ENCODE measurements at regions not wholly inside any gene's neighbourhood (a gene's known extent, or its start where the extent isn't known, plus 50 kb on each side); places are given as distances from the start of the nearest gene placed in this dataset.

DNA sequence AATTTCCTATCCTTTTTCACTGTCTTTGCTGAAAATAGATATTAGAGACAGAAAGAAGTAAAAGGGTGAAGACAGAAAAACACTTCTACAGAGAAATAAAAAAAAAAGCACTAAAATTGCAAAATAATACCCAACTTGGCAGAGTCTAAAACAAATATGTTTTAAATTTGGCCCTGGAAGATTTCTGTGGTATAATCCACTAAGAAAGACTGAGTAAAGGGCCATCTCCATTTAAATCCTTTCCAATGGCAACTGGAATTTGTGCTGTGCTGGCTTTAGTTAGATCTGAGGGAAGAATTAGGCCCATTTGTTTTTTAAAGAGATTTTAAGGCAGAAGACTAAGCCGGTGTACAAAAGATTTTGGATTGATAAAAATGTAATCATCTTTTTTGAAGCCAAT lies 321.2 kb downstream of the GJA1 start:
- WGBS, 3 donors, result 91 to 98% (median 97%) methylated on average over 1 of the region's 1 CpG
- Histone ChIP-seq H3K36me3 (ENCODE audit: control insufficient read depth in 3 of 3, insufficient read depth in 2 of 3, low read depth in 1 of 3, low read length in 3 of 3) (no peaks in the 10 kb centered on the region), H3K9me3 (ENCODE audit: control insufficient read depth in 2 of 2, insufficient read depth in 1 of 2, low read depth in 1 of 2, low read length in 1 of 2) (no peaks in the 10 kb centered on the region), H3K4me3 (ENCODE audit: low read depth in 1 of 3, low read length in 3 of 3) (no peak overlapping the region), H3K27me3 (ENCODE audit: control insufficient read depth in 3 of 3, insufficient read depth in 3 of 3, low read length in 3 of 3) (no peaks in the 10 kb centered on the region), H3K4me1 (ENCODE audit: control insufficient read depth in 3 of 3, insufficient read depth in 2 of 3, low read depth in 1 of 3, low read length in 2 of 3) (no peaks in the 10 kb centered on the region), H3K27ac (ENCODE audit: low read depth in 1 of 3, low read length in 2 of 3) (no peak overlapping the region)
- DNase-seq, result no peak
- FAIRE-seq, result no peak

- no peaks in the 10 kb centered on the region for H3K27me3 ChIP-seq (ENCODE audit: control insufficient read depth in 3 of 3, insufficient read depth in 3 of 3, low read length in 3 of 3)
- FAIRE-seq (no peak), DNase-seq (no peak)
- H3K4me1 ChIP-seq (ENCODE audit: control insufficient read depth in 3 of 3, insufficient read depth in 2 of 3, low read depth in 1 of 3, low read length in 2 of 3), result no peaks in the 10 kb centered on the region
- H3K9me3 ChIP-seq (ENCODE audit: control insufficient read depth in 2 of 2, insufficient read depth in 1 of 2, low read depth in 1 of 2, low read length in 1 of 2), result no peaks in the 10 kb centered on the region
- H3K36me3 ChIP-seq (ENCODE audit: control insufficient read depth in 3 of 3, insufficient read depth in 2 of 3, low read depth in 1 of 3, low read length in 3 of 3), result no peaks in the 10 kb centered on the region
- 55 to 95% (median 78%) methylated on average over 1 of the region's 1 CpG for WGBS, 3 donors
- H3K27ac ChIP-seq (ENCODE audit: low read depth in 1 of 3, low read length in 2 of 3), result no peak overlapping the region
- H3K4me3 ChIP-seq (ENCODE audit: low read depth in 1 of 3, low read length in 3 of 3), result no peak overlapping the region
These were observed 323.9 kb downstream of the GJA1 start for GRCh38 chr6:121759370-121759769.

- 85 to 93% (median 86%) methylated on average over 11 of the region's 11 CpGs for WGBS, 3 donors
- no peak for FAIRE-seq
These were observed 324.7 kb downstream of the GJA1 start for GRCh38 chr6:121760191-121760590.

GRCh38 chr6:121760745-121761144 lies 325.3 kb downstream of the GJA1 start:
- FAIRE-seq (no peak), DNase-seq (peak; percentile 5 to 42)
- H3K4me1 ChIP-seq (ENCODE audit: control insufficient read depth in 3 of 3, insufficient read depth in 2 of 3, low read depth in 1 of 3, low read length in 2 of 3), result no peaks in the 10 kb centered on the region
- H3K27ac ChIP-seq (ENCODE audit: low read depth in 1 of 3, low read length in 2 of 3), result no peak overlapping the region
- no peaks in the 10 kb centered on the region for H3K9me3 ChIP-seq (ENCODE audit: control insufficient read depth in 2 of 2, insufficient read depth in 1 of 2, low read depth in 1 of 2, low read length in 1 of 2)
- WGBS, 3 donors, result 54 to 70% (median 60%) methylated on average over 5 of the region's 5 CpGs
- H3K4me3 ChIP-seq (ENCODE audit: low read depth in 1 of 3, low read length in 3 of 3), result no peak overlapping the region
- no peaks in the 10 kb centered on the region for H3K27me3 ChIP-seq (ENCODE audit: control insufficient read depth in 3 of 3, insufficient read depth in 3 of 3, low read length in 3 of 3)
- H3K36me3 ChIP-seq (ENCODE audit: control insufficient read depth in 3 of 3, insufficient read depth in 2 of 3, low read depth in 1 of 3, low read length in 3 of 3), result no peaks in the 10 kb centered on the region

More at GRCh38 chr6:121760191-121760590, 324.7 kb downstream of the GJA1 start:
- H3K4me1 ChIP-seq (ENCODE audit: control insufficient read depth in 3 of 3, insufficient read depth in 2 of 3, low read depth in 1 of 3, low read length in 2 of 3), result no peaks in the 10 kb centered on the region
- H3K27ac ChIP-seq (ENCODE audit: low read depth in 1 of 3, low read length in 2 of 3), result no peak overlapping the region
- no peaks in the 10 kb centered on the region for H3K27me3 ChIP-seq (ENCODE audit: control insufficient read depth in 3 of 3, insufficient read depth in 3 of 3, low read length in 3 of 3)
- no peaks in the 10 kb centered on the region for H3K36me3 ChIP-seq (ENCODE audit: control insufficient read depth in 3 of 3, insufficient read depth in 2 of 3, low read depth in 1 of 3, low read length in 3 of 3)
- H3K9me3 ChIP-seq (ENCODE audit: control insufficient read depth in 2 of 2, insufficient read depth in 1 of 2, low read depth in 1 of 2, low read length in 1 of 2), result no peaks in the 10 kb centered on the region
- no peak for DNase-seq
- no peak overlapping the region for H3K4me3 ChIP-seq (ENCODE audit: low read depth in 1 of 3, low read length in 3 of 3)

- no peaks in the 10 kb centered on the region for H3K4me1 ChIP-seq (ENCODE audit: control insufficient read depth in 3 of 3, insufficient read depth in 2 of 3, low read depth in 1 of 3, low read length in 2 of 3)
- no peaks in the 10 kb centered on the region for H3K36me3 ChIP-seq (ENCODE audit: control insufficient read depth in 3 of 3, insufficient read depth in 2 of 3, low read depth in 1 of 3, low read length in 3 of 3)
- H3K9me3 ChIP-seq (ENCODE audit: control insufficient read depth in 2 of 2, insufficient read depth in 1 of 2, low read depth in 1 of 2, low read length in 1 of 2), result no peaks in the 10 kb centered on the region
- no peak for FAIRE-seq
- WGBS, 3 donors, result 87 to 90% (median 88%) methylated on average over 3 of the region's 3 CpGs
- no peak overlapping the region for H3K27ac ChIP-seq (ENCODE audit: low read depth in 1 of 3, low read length in 2 of 3)
- no peaks in the 10 kb centered on the region for H3K27me3 ChIP-seq (ENCODE audit: control insufficient read depth in 3 of 3, insufficient read depth in 3 of 3, low read length in 3 of 3)
- H3K4me3 ChIP-seq (ENCODE audit: low read depth in 1 of 3, low read length in 3 of 3), result no peak overlapping the region
- DNase-seq, result no peak
These were observed 329.0 kb downstream of the GJA1 start for GRCh38 chr6:121764493-121764892.

- no peak overlapping the region for H3K4me3 ChIP-seq (ENCODE audit: low read depth in 1 of 3, low read length in 3 of 3)
- no peaks in the 10 kb centered on the region for H3K4me1 ChIP-seq (ENCODE audit: control insufficient read depth in 3 of 3, insufficient read depth in 2 of 3, low read depth in 1 of 3, low read length in 2 of 3)
- H3K27ac ChIP-seq (ENCODE audit: low read depth in 1 of 3, low read length in 2 of 3), result no peak overlapping the region
- WGBS, 3 donors, result 83 to 91% (median 91%) methylated on average over 2 of the region's 2 CpGs
- no peaks in the 10 kb centered on the region for H3K36me3 ChIP-seq (ENCODE audit: control insufficient read depth in 3 of 3, insufficient read depth in 2 of 3, low read depth in 1 of 3, low read length in 3 of 3)
- no peaks in the 10 kb centered on the region for H3K9me3 ChIP-seq (ENCODE audit: control insufficient read depth in 2 of 2, insufficient read depth in 1 of 2, low read depth in 1 of 2, low read length in 1 of 2)
- no peaks in the 10 kb centered on the region for H3K27me3 ChIP-seq (ENCODE audit: control insufficient read depth in 3 of 3, insufficient read depth in 3 of 3, low read length in 3 of 3)
- DNase-seq (no peak), FAIRE-seq (no peak)
These were observed 329.6 kb downstream of the GJA1 start for GRCh38 chr6:121765060-121765459.

- H3K9me3 ChIP-seq (ENCODE audit: control insufficient read depth in 2 of 2, insufficient read depth in 1 of 2, low read depth in 1 of 2, low read length in 1 of 2), result no peaks in the 10 kb centered on the region
- FAIRE-seq (no peak), DNase-seq (no peak)
- H3K4me3 ChIP-seq (ENCODE audit: low read depth in 1 of 3, low read length in 3 of 3), result no peak overlapping the region
- no peaks in the 10 kb centered on the region for H3K36me3 ChIP-seq (ENCODE audit: control insufficient read depth in 3 of 3, insufficient read depth in 2 of 3, low read depth in 1 of 3, low read length in 3 of 3)
- H3K4me1 ChIP-seq (ENCODE audit: control insufficient read depth in 3 of 3, insufficient read depth in 2 of 3, low read depth in 1 of 3, low read length in 2 of 3), result no peaks in the 10 kb centered on the region
- H3K27me3 ChIP-seq (ENCODE audit: control insufficient read depth in 3 of 3, insufficient read depth in 3 of 3, low read length in 3 of 3), result no peaks in the 10 kb centered on the region
- H3K27ac ChIP-seq (ENCODE audit: low read depth in 1 of 3, low read length in 2 of 3), result no peak overlapping the region
- WGBS, 3 donors, result 55 to 82% (median 72%) methylated on average over 3 of the region's 3 CpGs
These were observed 331.8 kb downstream of the GJA1 start for GRCh38 chr6:121767211-121767610.

GRCh38 chr6:121770943-121771342 lies 335.5 kb downstream of the GJA1 start:
- no peak overlapping the region for H3K27ac ChIP-seq (ENCODE audit: low read depth in 1 of 3, low read length in 2 of 3)
- DNase-seq (peak in 1 of 2 donors; percentile 32), FAIRE-seq (no peak)
- no peaks in the 10 kb centered on the region for H3K36me3 ChIP-seq (ENCODE audit: control insufficient read depth in 3 of 3, insufficient read depth in 2 of 3, low read depth in 1 of 3, low read length in 3 of 3)
- no peaks in the 10 kb centered on the region for H3K4me1 ChIP-seq (ENCODE audit: control insufficient read depth in 3 of 3, insufficient read depth in 2 of 3, low read depth in 1 of 3, low read length in 2 of 3)
- no peaks in the 10 kb centered on the region for H3K9me3 ChIP-seq (ENCODE audit: control insufficient read depth in 2 of 2, insufficient read depth in 1 of 2, low read depth in 1 of 2, low read length in 1 of 2)
- WGBS, 3 donors, result 49 to 72% (median 67%) methylated on average over 2 of the region's 2 CpGs
- no peak overlapping the region for H3K4me3 ChIP-seq (ENCODE audit: low read depth in 1 of 3, low read length in 3 of 3)
- no peaks in the 10 kb centered on the region for H3K27me3 ChIP-seq (ENCODE audit: control insufficient read depth in 3 of 3, insufficient read depth in 3 of 3, low read length in 3 of 3)

- H3K36me3 ChIP-seq (ENCODE audit: control insufficient read depth in 3 of 3, insufficient read depth in 2 of 3, low read depth in 1 of 3, low read length in 3 of 3), result no peaks in the 10 kb centered on the region
- no peak for FAIRE-seq
- H3K4me1 ChIP-seq (ENCODE audit: control insufficient read depth in 3 of 3, insufficient read depth in 2 of 3, low read depth in 1 of 3, low read length in 2 of 3), result no peaks in the 10 kb centered on the region
- WGBS, 3 donors, result 49 to 58% (median 53%) methylated on average over 4 of the region's 4 CpGs
- H3K27me3 ChIP-seq (ENCODE audit: control insufficient read depth in 3 of 3, insufficient read depth in 3 of 3, low read length in 3 of 3), result no peaks in the 10 kb centered on the region
- peak in 1 of 2 donors; percentile 14 for DNase-seq
- H3K4me3 ChIP-seq (ENCODE audit: low read depth in 1 of 3, low read length in 3 of 3), result no peak overlapping the region
- H3K27ac ChIP-seq (ENCODE audit: low read depth in 1 of 3, low read length in 2 of 3), result no peak overlapping the region
- no peaks in the 10 kb centered on the region for H3K9me3 ChIP-seq (ENCODE audit: control insufficient read depth in 2 of 2, insufficient read depth in 1 of 2, low read depth in 1 of 2, low read length in 1 of 2)
These were observed 336.7 kb downstream of the GJA1 start for GRCh38 chr6:121771937-121772720.

All from small intestine (tissue), 7 donors.